ENCODE measurements at regions not wholly inside any gene's neighbourhood (a gene's known extent, or its start where the extent isn't known, plus 50 kb on each side); places are given as distances from the start of the nearest gene placed in this dataset.

DNA sequence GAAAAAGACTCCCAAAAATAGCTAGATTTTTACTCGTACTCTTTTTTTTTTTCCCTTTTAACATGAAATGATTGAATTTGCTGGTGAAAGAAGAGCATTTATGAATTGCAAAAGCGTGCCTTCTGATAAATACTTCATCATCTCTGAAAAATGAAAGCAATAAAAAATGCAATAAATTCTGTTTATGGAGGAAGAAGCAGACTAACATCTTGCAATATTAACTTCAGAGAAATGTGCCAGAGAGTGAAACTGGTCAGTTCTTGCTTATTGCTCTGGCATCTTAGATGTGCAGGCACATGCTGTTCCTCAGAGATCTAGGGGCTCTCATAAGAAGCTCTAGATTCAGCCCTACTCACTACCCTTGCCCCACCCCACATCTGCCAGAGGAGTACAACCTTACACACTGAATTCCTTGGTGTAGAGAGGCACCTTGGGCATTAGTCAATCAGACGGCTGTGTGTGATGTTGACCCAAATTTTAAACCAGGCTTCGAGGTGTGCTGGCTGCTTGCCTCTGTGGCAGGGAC is 891.1 kb upstream of the GHITM start:
- no peak overlapping the region for H3K4me2 ChIP-seq (ENCODE audit: low read length)
- H3K27me3 ChIP-seq (ENCODE audit: control insufficient read depth, insufficient read depth, low read length) = no peaks in the 10 kb centered on the region
- no peak overlapping the region for H3K9ac ChIP-seq
- no peak overlapping the region for H3K4me3 ChIP-seq (ENCODE audit: low read depth, low read length)
- H3K9me3 ChIP-seq (ENCODE audit: control insufficient read depth, low read length) = no peaks in the 10 kb centered on the region
- TF ChIP-seq, protein P1, sequence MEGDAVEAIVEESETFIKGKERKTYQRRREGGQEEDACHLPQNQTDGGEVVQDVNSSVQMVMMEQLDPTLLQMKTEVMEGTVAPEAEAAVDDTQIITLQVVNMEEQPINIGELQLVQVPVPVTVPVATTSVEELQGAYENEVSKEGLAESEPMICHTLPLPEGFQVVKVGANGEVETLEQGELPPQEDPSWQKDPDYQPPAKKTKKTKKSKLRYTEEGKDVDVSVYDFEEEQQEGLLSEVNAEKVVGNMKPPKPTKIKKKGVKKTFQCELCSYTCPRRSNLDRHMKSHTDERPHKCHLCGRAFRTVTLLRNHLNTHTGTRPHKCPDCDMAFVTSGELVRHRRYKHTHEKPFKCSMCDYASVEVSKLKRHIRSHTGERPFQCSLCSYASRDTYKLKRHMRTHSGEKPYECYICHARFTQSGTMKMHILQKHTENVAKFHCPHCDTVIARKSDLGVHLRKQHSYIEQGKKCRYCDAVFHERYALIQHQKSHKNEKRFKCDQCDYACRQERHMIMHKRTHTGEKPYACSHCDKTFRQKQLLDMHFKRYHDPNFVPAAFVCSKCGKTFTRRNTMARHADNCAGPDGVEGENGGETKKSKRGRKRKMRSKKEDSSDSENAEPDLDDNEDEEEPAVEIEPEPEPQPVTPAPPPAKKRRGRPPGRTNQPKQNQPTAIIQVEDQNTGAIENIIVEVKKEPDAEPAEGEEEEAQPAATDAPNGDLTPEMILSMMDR (IDR thresholded peaks at IDR 0.05) = no peak
- no peaks in the 10 kb centered on the region for H3K79me2 ChIP-seq
- H3K4me1 ChIP-seq = no peaks in the 10 kb centered on the region
- no peak overlapping the region for H3K27ac ChIP-seq
- no peak overlapping the region for H2AFZ ChIP-seq
- no peaks in the 10 kb centered on the region for H3K36me3 ChIP-seq (ENCODE audit: control insufficient read depth, insufficient read depth, low read length)

DNA sequence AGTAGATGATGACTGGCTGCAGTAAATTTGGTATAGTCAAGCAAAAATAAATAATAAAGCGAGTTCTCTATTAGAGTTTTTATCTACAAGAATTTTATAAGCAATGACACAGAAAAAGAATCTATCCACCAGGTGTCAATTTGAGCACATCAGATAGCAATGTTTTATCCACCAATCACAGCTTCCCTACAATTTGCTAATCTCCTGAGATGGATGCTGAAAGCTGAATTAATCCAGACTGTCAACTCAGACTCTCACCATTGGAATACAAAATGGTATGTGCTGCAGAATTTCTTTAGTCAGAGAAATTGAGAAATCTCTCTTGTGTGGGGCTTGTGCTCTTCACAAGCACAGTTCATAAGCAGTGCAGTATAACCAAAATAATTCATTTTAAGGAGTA is 888.9 kb upstream of the GHITM start:
- Histone ChIP-seq H3K79me2 (no peaks in the 10 kb centered on the region), H3K4me2 (ENCODE audit: low read length) (no peak overlapping the region), H3K27me3 (ENCODE audit: control insufficient read depth, insufficient read depth, low read length) (no peaks in the 10 kb centered on the region), H3K4me1 (no peaks in the 10 kb centered on the region), H2AFZ (no peak overlapping the region), H3K4me3 (ENCODE audit: low read depth, low read length) (no peak overlapping the region), H3K9ac (no peak overlapping the region), H3K36me3 (ENCODE audit: control insufficient read depth, insufficient read depth, low read length) (no peaks in the 10 kb centered on the region), H3K27ac (no peak overlapping the region), H3K9me3 (ENCODE audit: control insufficient read depth, low read length) (no peaks in the 10 kb centered on the region)
- TF ChIP-seq, protein P1 (IDR thresholded peaks at IDR 0.05) = no peak

DNA sequence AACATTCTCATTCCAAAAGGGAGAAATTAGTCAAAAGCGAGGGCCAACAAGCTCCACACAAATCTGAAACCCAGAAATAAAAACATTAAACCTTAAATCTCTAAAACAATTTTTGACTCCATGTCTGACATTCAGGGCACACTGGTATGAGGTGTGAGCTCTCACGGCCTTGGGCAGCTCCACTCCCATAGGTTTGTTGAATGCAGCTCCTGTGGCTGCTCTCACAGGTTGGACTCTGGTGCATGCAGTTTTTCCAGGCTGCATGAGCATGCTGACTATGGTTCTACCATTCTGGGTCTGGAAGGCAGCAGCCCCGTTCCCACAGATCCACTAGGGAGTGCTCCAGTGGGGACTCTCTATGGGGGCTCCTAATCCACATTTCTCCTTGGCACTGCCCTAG is 887.1 kb upstream of the GHITM start:
- Histone ChIP-seq H3K27me3 (ENCODE audit: control insufficient read depth, insufficient read depth, low read length) (no peaks in the 10 kb centered on the region), H3K9ac (no peak overlapping the region)

DNA sequence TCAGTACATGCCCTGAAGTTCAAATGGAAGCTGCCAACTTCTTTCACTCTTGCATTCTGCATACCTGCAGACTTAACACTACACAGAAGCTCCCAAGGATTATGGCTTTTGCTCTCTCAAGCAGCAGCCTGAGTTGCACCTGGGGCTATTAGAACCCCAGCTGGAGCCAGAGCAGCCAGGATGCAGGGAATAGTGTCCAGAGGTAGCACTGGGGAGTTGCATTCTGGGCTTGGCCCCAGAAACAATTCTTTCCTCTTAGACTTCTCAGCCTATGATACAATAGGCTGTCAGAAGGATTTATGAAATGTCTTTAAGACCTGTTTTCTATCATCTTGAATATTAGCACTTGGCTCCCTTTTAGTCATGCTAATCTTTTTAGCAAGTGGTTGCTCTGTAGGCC is 886.7 kb upstream of the GHITM start:
- Histone ChIP-seq H3K36me3 (ENCODE audit: control insufficient read depth, insufficient read depth, low read length) (no peaks in the 10 kb centered on the region), H3K27ac (no peak overlapping the region), H3K27me3 (ENCODE audit: control insufficient read depth, insufficient read depth, low read length) (no peaks in the 10 kb centered on the region), H3K4me1 (no peaks in the 10 kb centered on the region), H3K9ac (no peak overlapping the region), H3K79me2 (no peaks in the 10 kb centered on the region), H3K9me3 (ENCODE audit: control insufficient read depth, low read length) (no peaks in the 10 kb centered on the region), H2AFZ (no peak overlapping the region), H3K4me3 (ENCODE audit: low read depth, low read length) (no peak overlapping the region), H3K4me2 (ENCODE audit: low read length) (no peak overlapping the region)
- TF ChIP-seq, protein P1 (IDR thresholded peaks at IDR 0.05) = no peak

More for the DNA sequence above, 887.1 kb upstream of the GHITM start:
- no peaks in the 10 kb centered on the region for H3K79me2 ChIP-seq
- H3K36me3 ChIP-seq (ENCODE audit: control insufficient read depth, insufficient read depth, low read length) = no peaks in the 10 kb centered on the region
- no peak overlapping the region for H3K4me3 ChIP-seq (ENCODE audit: low read depth, low read length)
- no peak overlapping the region for H3K4me2 ChIP-seq (ENCODE audit: low read length)
- H3K9me3 ChIP-seq (ENCODE audit: control insufficient read depth, low read length) = no peaks in the 10 kb centered on the region
- no peaks in the 10 kb centered on the region for H3K4me1 ChIP-seq
- H3K27ac ChIP-seq = no peak overlapping the region
- TF ChIP-seq, protein P1 (IDR thresholded peaks at IDR 0.05) = no peak
- H2AFZ ChIP-seq = no peak overlapping the region

DNA sequence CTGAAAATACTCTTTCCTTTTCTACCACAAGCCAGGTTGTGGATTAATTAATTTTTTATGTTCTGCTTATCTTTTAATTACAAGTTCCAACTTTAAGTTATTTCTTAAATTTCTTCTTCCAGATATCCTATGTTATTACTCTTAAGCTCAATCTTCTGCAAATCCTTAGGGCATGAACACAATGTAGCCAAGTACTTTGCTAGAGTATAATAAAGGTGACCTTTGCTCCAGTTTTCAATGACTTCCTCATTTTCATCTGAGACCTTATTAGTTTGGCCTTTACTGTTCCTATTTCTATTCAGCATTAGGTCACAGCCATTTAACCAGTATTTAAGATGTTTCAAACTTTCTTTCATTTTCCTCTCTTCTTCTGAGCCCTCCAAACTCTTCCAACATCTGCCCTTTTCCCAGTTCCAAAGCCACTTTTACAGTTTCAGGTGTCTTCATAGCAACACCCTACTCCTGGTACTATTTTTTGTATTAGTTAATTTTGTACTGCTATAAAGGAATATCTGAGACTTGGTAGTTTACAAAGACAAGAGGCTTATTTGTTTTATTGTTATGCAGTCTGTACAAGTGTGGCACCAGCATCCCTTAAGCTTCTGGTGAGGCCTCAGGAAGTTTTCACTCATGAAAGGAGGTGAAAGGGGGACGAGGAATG is 886.2 kb upstream of the GHITM start:
- H3K36me3 ChIP-seq (ENCODE audit: control insufficient read depth, insufficient read depth, low read length) = no peaks in the 10 kb centered on the region
- H3K9ac ChIP-seq = no peak overlapping the region
- no peak overlapping the region for H3K4me2 ChIP-seq (ENCODE audit: low read length)
- no peaks in the 10 kb centered on the region for H3K4me1 ChIP-seq
- H3K27ac ChIP-seq = no peak overlapping the region
- no peak overlapping the region for H3K4me3 ChIP-seq (ENCODE audit: low read depth, low read length)
- no peaks in the 10 kb centered on the region for H3K79me2 ChIP-seq
- TF ChIP-seq, protein P1 (IDR thresholded peaks at IDR 0.05) = no peak
- no peaks in the 10 kb centered on the region for H3K27me3 ChIP-seq (ENCODE audit: control insufficient read depth, insufficient read depth, low read length)
- no peak overlapping the region for H2AFZ ChIP-seq
- H3K9me3 ChIP-seq (ENCODE audit: control insufficient read depth, low read length) = no peaks in the 10 kb centered on the region

Measured in parathyroid adenoma (tissue), 2 donors.